LNCAP (cell line): ENCODE measurements at regions not wholly inside any gene's neighbourhood (a gene's known extent, or its start where the extent isn't known, plus 50 kb on each side); places are given as distances from the start of the nearest gene placed in this dataset.

Source experiments
- CTCF ChIP-seq: fragments of 450-650 bp; IDR thresholded peaks from 2 replicates; pipeline ENCODE4 v1.5.1; 2017; ENCODE audit warnings: mild to moderate bottlenecking

GRCh38 chr14:38517426-38517825 is 261.5 kb upstream of the CLEC14A start:
- TF ChIP-seq CTCF: no peak

GRCh38 chr14:38512236-38512635 is 256.3 kb upstream of the CLEC14A start:
- TF ChIP-seq CTCF: no peak

- TF ChIP-seq CTCF: no peak
These were observed 251.4 kb upstream of the CLEC14A start for GRCh38 chr14:38507299-38507698.

GRCh38 chr14:38505973-38506249 is 250.0 kb upstream of the CLEC14A start:
- no peak for TF ChIP-seq CTCF

- no peak for TF ChIP-seq CTCF
These were observed 249.5 kb upstream of the CLEC14A start for GRCh38 chr14:38505221-38505972.

- no peak for TF ChIP-seq CTCF
These were observed 248.3 kb upstream of the CLEC14A start for GRCh38 chr14:38504175-38504574.

- TF ChIP-seq CTCF: no peak
These were observed 246.3 kb upstream of the CLEC14A start for GRCh38 chr14:38502239-38502638.

GRCh38 chr14:38500125-38500524 is 244.2 kb upstream of the CLEC14A start:
- TF ChIP-seq CTCF: no peak
